GM03348 (cell line): ENCODE measurements at regions not wholly inside any gene's neighbourhood (a gene's known extent, or its start where the extent isn't known, plus 50 kb on each side); places are given as distances from the start of the nearest gene placed in this dataset.
A peak's percentile ranks its signal among the peaks of the same experiment; 100 is the strongest.

Experiments
- DNase-seq: peaks from one replicate; pipeline ENCODE4 v3.0.0; 2012; ENCODE audit warnings: low spot score

- DNase-seq: no peak
Observed at GRCh38 chr2:18253686-18254197, 306.7 kb downstream of the RDH14 start.

DNA sequence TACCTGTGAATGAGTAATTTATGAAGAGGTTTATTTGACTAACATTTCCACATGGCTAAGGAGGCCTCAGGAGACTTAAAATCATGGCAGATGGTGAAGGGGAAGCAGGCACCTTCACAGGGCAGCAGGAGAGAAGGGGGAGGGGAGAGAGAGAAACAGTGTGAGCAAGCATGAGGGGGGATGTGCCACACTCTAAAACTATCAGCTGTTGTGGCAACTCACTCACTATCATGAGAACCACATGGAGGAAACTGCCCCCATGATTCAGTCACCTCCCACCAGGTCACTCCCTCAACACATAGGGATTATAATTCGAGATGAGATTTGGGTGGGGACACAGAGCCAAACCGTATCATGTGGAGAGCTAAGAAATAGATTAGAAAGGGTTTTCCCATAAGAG lies 309.0 kb downstream of the RDH14 start:
- no peak for DNase-seq

- no peak for DNase-seq
Observed at GRCh38 chr2:18247282-18248110, 313.0 kb downstream of the RDH14 start.

GRCh38 chr2:18245375-18245774 lies 315.1 kb downstream of the RDH14 start:
- no peak for DNase-seq

GRCh38 chr2:18244845-18245244 lies 315.6 kb downstream of the RDH14 start:
- DNase-seq: no peak

DNA sequence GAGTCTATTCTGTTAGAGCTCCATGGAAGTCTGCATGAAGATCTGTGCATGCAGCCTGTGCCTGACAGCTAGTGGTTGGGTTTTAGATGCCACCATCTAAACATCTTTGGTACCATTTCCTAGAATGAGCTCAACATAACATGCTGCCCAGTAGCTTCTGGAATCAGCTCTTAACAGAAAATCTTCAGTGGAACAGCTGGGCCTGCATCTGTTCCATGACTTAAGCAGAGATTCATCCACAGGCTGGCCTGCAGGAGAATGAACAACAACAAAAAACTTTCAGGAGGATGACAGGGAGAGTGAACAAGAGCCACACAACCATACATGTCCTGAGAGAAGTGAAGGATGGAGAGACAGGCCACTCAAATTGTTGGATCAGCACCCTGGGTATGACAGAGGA lies 316.6 kb downstream of the RDH14 start:
- no peak for DNase-seq

GRCh38 chr2:18242716-18243115 lies 317.7 kb downstream of the RDH14 start:
- DNase-seq: no peak

DNA sequence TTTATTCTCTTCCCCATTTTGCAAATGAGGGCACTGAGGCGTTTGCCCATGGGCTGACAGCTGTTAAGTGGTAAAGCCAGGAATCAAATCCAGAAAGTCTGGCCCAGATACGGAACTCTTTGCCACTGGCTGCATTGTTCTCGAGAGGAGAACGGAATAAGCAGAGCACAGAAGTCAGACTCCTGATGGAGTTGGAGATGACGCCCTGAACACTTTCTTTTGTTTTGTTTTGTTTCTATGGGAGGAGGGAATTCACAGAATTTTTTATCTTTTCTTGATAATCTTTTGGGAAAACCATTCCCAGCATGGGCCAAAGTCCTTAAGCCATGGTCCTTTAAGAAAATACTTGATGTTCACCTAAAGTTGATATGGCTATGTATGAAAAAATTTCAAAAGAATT lies 322.2 kb downstream of the RDH14 start:
- no peak for DNase-seq

DNA sequence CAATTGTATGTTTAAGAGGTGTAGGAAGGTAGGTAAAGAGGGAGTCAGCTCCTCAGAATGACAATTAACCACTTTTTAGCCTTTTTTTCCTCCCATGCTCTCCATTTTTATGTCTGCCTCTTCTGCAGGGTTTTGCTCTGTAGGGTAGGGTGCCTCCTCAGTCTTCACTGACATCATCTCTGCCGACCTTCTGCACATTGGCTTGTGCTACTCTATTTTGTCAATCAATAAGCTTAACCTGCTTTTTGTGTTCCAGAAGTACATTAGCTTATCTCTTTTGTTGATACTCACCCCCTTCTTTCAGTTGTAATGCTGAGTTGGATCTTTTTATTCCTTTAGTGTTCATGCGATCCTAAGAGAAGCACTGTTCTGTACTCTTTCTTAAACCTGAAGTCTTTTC lies 323.2 kb downstream of the RDH14 start:
- no peak for DNase-seq

GRCh38 chr2:18232731-18233438 lies 327.6 kb downstream of the RDH14 start:
- DNase-seq: no peak

DNA sequence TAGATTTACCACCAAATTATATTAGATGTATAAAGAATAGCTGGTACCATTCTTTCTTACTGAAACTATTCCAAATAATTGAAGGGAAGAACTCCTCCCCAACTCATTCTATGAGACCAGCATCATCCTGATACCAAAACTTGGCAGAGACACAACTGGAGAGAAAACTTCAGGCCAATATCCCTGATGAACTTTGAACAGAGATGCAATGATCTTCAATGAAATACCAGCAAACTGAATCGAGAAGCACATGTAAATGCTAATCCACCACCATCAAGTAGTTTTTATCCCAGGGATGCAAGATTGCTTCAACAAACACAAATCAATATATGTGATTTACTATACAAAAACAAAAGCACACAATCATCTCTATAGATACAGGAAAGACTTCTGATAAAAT lies 329.8 kb downstream of the RDH14 start:
- DNase-seq: no peak

- peak; percentile 17 for DNase-seq
Observed at GRCh38 chr2:18219676-18220075, 340.8 kb downstream of the RDH14 start.

- DNase-seq: no peak
Observed at GRCh38 chr2:18218160-18218933, 339.9 kb downstream of the KCNS3 start.

GRCh38 chr2:18214936-18215335 lies 336.5 kb downstream of the KCNS3 start:
- DNase-seq: no peak

DNA sequence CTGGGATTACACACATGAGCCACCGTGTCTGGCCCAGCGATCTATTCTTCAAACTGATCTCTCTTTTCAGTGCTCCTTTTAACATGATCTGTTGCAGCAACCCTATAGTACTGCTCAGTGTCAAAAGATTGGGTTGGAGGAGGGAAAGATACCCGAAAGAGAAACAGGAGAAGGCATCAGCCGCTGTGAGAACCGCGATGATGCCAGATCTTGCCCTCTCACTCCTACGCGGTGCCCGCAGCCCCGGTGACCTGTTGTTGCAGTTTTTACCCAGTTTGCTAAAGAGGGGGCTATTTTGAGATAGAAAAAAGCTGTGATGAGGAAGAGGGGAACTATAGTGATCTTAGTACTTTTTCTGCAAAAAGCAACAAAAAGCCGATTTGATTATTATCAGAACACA lies 335.5 kb downstream of the KCNS3 start:
- DNase-seq: no peak

DNA sequence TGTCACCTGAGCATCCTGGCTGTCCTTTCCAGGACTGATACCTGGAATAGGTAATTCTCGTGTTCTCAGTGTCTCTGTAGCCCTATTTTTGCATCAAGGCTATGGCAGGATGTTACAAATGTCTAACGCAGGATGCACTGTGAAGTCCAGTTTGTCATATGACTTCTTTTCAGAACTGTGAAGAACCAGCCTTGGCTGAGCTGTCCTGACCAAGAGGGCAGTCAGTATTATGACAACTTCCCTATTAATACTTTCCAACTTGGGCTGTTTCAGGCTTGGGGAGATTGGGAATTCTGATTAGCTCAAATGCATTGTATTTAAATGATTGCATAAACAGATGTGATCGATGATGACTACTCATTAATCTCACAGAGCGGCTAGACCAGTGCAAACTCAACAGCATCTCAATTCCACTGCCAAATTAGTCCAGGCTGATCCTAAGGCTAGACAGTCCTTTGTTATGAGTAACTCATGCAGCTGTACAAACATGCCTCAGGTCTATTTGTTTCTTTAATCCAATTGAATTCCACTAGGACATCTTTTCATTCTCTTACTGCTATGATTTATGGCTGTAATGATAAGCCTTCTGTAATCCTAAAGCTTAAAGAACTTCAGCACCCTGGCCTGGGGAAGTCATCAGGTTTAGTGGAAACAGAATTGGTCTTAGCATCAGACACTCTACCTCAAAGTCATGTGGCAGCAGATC lies 331.6 kb downstream of the KCNS3 start:
- peak; percentile 25 for DNase-seq

DNA sequence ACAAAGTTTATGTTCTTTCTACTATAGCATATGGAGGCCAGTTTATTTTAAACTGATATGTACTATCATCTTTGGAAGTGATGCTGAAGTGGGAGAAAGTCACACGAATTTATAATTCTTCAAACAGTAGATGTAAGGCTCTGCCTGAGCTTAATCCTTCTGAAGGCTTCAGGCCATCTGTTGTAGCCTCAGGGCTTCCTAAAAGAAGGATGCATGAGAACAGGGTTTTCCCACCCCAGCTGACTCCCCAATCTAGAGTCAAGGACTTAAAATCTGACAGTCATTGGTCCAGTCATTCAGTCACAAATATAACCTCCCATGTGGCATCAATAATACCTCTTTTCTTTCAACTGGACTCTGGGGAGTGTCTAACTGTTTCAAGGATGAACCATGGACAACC lies 330.5 kb downstream of the KCNS3 start:
- no peak for DNase-seq

- no peak for DNase-seq
Observed at GRCh38 chr2:18200771-18201170, 322.3 kb downstream of the KCNS3 start.

DNA sequence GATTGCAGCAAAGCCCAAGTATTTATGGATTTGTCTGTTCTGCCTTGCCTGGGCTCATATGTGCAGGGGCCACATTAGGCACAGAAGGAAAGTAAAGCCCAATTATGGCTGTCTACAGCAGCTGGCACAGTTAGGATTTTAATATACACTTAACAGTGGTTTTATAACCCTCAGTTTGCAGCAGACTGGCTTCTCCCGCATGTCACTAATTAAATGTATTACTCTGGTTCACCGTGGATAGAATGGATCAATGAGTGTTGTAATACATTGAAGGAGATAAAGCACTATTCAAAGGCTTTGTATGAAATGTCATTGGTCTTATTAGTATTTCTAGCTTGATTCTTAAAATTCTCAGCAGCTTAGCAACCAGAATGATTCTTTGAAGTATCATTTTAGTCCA lies 320.2 kb downstream of the KCNS3 start:
- DNase-seq: no peak

DNA sequence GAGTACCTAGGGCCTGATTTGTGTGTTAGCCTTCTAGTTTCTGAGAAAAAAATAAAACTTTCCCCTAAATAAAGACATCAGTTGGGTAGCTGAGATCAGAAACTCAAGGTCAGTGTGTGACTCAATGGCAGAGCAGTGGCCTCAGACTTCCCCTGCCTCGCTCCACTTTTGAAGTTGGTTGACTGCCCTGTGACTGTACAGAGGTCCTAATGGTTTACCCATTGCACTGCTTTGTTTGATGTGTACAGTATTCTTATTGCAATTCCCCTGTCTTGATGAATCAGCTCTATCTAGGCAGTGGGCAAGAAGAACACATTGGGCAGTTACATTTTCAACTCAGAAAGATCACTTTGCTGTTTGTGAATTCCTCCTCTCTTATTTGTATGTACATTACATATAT lies 315.7 kb downstream of the KCNS3 start:
- DNase-seq: no peak

DNA sequence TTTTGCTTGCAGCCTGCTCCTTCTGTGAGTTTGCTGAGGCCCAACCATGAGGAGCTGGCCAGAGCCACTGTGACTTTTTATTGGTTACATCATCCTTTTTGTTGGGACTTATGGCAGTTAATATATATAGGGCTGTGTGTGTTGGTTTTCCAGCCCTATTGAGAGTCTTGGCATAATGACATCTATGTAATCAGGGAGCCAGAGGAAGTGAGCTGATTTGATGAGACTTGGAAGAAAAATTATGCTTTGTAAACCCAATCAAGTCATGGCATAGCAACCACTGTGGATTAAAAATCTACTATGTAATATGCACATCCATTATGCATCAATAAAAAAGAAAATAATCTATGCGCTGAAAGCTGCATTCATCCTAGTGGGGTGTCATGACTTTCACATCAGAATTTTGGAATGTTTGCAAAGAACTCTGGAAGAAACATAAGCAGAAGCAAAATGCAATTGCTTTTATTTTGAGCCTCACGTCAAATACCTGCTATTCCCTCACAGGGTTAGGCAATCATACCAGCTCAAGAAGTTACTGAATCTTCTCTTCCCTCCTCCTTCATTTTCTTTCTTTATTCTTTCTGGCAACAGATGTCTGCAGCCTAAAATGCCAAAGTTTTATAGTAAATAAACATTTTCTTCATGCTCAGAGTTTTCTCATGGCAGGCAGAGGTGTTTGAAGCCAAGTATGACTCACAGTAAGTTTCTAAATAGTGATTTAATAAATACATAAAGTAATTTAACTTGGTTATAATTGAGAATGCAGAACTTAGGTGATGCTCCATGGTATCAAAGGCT lies 308.5 kb downstream of the KCNS3 start:
- no peak for DNase-seq
